ENCODE measurements at regions not wholly inside any gene's neighbourhood (a gene's known extent, or its start where the extent isn't known, plus 50 kb on each side); places are given as distances from the start of the nearest gene placed in this dataset.

GRCh38 chr14:98579140-98579539 lies 692.9 kb downstream of the BCL11B start:
- H3K4me3 ChIP-seq (ENCODE audit: control insufficient read depth, low read depth, low read length): no peak overlapping the region
- DNase-seq (ENCODE audit: low read depth): no peak
- TF ChIP-seq CTCF (IDR thresholded peaks at IDR 0.05; ENCODE audit: control insufficient read depth, insufficient read depth, low read depth, low read length, missing control alignments): no peak

- no peak for TF ChIP-seq CTCF (IDR thresholded peaks at IDR 0.05; ENCODE audit: control insufficient read depth, insufficient read depth, low read depth, low read length, missing control alignments)
- no peak overlapping the region for H3K4me3 ChIP-seq (ENCODE audit: control insufficient read depth, low read depth, low read length)
- DNase-seq (ENCODE audit: low read depth): no peak
Observed at GRCh38 chr14:98580131-98580678, 691.8 kb downstream of the BCL11B start.

GRCh38 chr14:98582276-98582675 lies 689.7 kb downstream of the BCL11B start:
- TF ChIP-seq CTCF (IDR thresholded peaks at IDR 0.05; ENCODE audit: control insufficient read depth, insufficient read depth, low read depth, low read length, missing control alignments): no peak
- no peak for DNase-seq (ENCODE audit: low read depth)
- H3K4me3 ChIP-seq (ENCODE audit: control insufficient read depth, low read depth, low read length): no peak overlapping the region

GRCh38 chr14:98591161-98591560 lies 680.8 kb downstream of the BCL11B start:
- no peak overlapping the region for H3K4me3 ChIP-seq (ENCODE audit: control insufficient read depth, low read depth, low read length)
- no peak for DNase-seq (ENCODE audit: low read depth)
- TF ChIP-seq CTCF (IDR thresholded peaks at IDR 0.05; ENCODE audit: control insufficient read depth, insufficient read depth, low read depth, low read length, missing control alignments): no peak

- no peak for TF ChIP-seq CTCF (IDR thresholded peaks at IDR 0.05; ENCODE audit: control insufficient read depth, insufficient read depth, low read depth, low read length, missing control alignments)
- DNase-seq (ENCODE audit: low read depth): no peak
- no peak overlapping the region for H3K4me3 ChIP-seq (ENCODE audit: control insufficient read depth, low read depth, low read length)
Observed at GRCh38 chr14:98592611-98593170, 679.3 kb downstream of the BCL11B start.

- no peak for DNase-seq (ENCODE audit: low read depth)
- H3K4me3 ChIP-seq (ENCODE audit: control insufficient read depth, low read depth, low read length): no peak overlapping the region
- no peak for TF ChIP-seq CTCF (IDR thresholded peaks at IDR 0.05; ENCODE audit: control insufficient read depth, insufficient read depth, low read depth, low read length, missing control alignments)
Observed at GRCh38 chr14:98593361-98593761, 678.6 kb downstream of the BCL11B start.

Data from AG09309 (cell line).